GM13976 (cell line): ENCODE measurements at regions not wholly inside any gene's neighbourhood (a gene's known extent, or its start where the extent isn't known, plus 50 kb on each side); places are given as distances from the start of the nearest gene placed in this dataset.

Source experiments
- DNase-seq: peaks from one replicate; pipeline ENCODE4 v3.0.0; 2012; ENCODE audit warnings: low spot score
- CTCF ChIP-seq: IDR thresholded peaks from 2 replicates; pipeline ENCODE4 v1.5.1; 2012; ENCODE audit warnings: borderline replicate concordance, mild to moderate bottlenecking; ENCODE audit not compliant: insufficient read depth; ENCODE audit errors: extremely low read depth, missing control alignments, control extremely low read depth
- in situ Hi-C: fragments of 300-500 bp; cut with MboI; formaldehyde crosslinking; loops from one replicate; pipeline ENCODE4 v1.12.0; 2022; ENCODE audit warnings: low sequenced_read_pairs, mixed read lengths, inconsistent platforms; ENCODE audit not compliant: unreplicated experiment

- in situ Hi-C loops = no loop called here
- no peak for TF ChIP-seq CTCF
- no peak for DNase-seq
Measured at GRCh38 chr18:72470391-72470790, 73.8 kb downstream of the CBLN2 start.

GRCh38 chr18:72468021-72468710, 76.0 kb downstream of the CBLN2 start:
- in situ Hi-C loops = no loop called here
- no peak for DNase-seq
- no peak for TF ChIP-seq CTCF

GRCh38 chr18:72460210-72460680, 83.9 kb downstream of the CBLN2 start:
- no peak for TF ChIP-seq CTCF
- no peak for DNase-seq
- in situ Hi-C loops = no loop called here

GRCh38 chr18:72458271-72458670, 85.9 kb downstream of the CBLN2 start:
- in situ Hi-C loops = no loop called here
- no peak for DNase-seq
- no peak for TF ChIP-seq CTCF

GRCh38 chr18:72456802-72457201, 87.3 kb downstream of the CBLN2 start:
- TF ChIP-seq CTCF = no peak
- no peak for DNase-seq
- in situ Hi-C loops = no loop called here

GRCh38 chr18:72452328-72452727, 91.8 kb downstream of the CBLN2 start:
- no peak for TF ChIP-seq CTCF
- no peak for DNase-seq
- in situ Hi-C loops = no loop called here
